PC-3 (cell line): ENCODE measurements at regions not wholly inside any gene's neighbourhood (a gene's known extent, or its start where the extent isn't known, plus 50 kb on each side); places are given as distances from the start of the nearest gene placed in this dataset.

ENCODE experiments used
- ATAC-seq: fragments of 200-7000 bp; cut with Tn5 transposase; 2 replicates; pipeline ENCODE4 v1.9.1; 2020; ENCODE audit warnings: mild to moderate bottlenecking, moderate library complexity
- BruUV-seq: library from RNA; stranded (reverse); fragments of 400-500 nt; replicated peaks from 2 replicates; lab custom pipeline; 2021; lab: Mats Ljungman, UMichigan
- CTCF ChIA-PET: fragments of 300-600 bp; sonication (Branson Sonifier 250); formaldehyde crosslinking; loops from one replicate; lab custom pipeline; 2022; ENCODE audit warnings: antibody characterized with exemption; lab: Charles Lee
- POLR2A ChIA-PET: fragments of 300-600 bp; sonication (Branson Sonifier 250); formaldehyde crosslinking; loops from one replicate; lab custom pipeline; 2022; ENCODE audit warnings: antibody characterized with exemption; ENCODE audit not compliant: unreplicated experiment; lab: Charles Lee
- DNase-seq: peaks from one replicate; pipeline ENCODE4 v3.0.0-alpha.2; 2015
- H2AFZ ChIP-seq: fragments of 300-600 bp; sonication (generic); 2 replicates; pipeline ENCODE4 v1.6.0; 2016; ENCODE audit warnings: antibody characterized with exemption, low read length
- H3F3A ChIP-seq: fragments of 300-600 bp; sonication (generic); one replicate; pipeline ENCODE4 v1.6.0; 2017; ENCODE audit warnings: antibody characterized with exemption, low read length, control low read depth, mild to moderate bottlenecking; ENCODE audit not compliant: unreplicated experiment
- H3K27ac ChIP-seq: fragments of 300-600 bp; sonication (generic); 2 replicates; pipeline ENCODE4 v1.5.1; 2016; ENCODE audit warnings: mild to moderate bottlenecking, low read length
- H3K27me3 ChIP-seq: fragments of 300-600 bp; sonication (generic); 2 replicates; pipeline ENCODE4 v1.6.1; 2016; ENCODE audit warnings: low read length, mixed read lengths
- H3K36me3 ChIP-seq: fragments of 300-600 bp; sonication (generic); 2 replicates; pipeline ENCODE4 v1.6.1; 2016; ENCODE audit warnings: low read depth, mixed run types, low read length, mixed read lengths
- H3K4me1 ChIP-seq: fragments of 300-600 bp; sonication (generic); 2 replicates; pipeline ENCODE4 v1.5.1; 2016; ENCODE audit warnings: low read length; ENCODE audit not compliant: insufficient read depth
- H3K4me2 ChIP-seq: fragments of 300-600 bp; sonication (generic); 2 replicates; pipeline ENCODE4 v1.6.0; 2016; ENCODE audit warnings: low read length
- H3K4me3 ChIP-seq: fragments of 300-600 bp; sonication (generic); 2 replicates; pipeline ENCODE4 v1.5.1; 2016; ENCODE audit warnings: mild to moderate bottlenecking, low read length, mixed read lengths
- H3K79me2 ChIP-seq: fragments of 300-600 bp; sonication (generic); 2 replicates; pipeline ENCODE4 v1.6.1; 2017; ENCODE audit warnings: low read length, mixed read lengths
- H3K9ac ChIP-seq: fragments of 300-600 bp; sonication (generic); 2 replicates; pipeline ENCODE4 v1.6.0; 2016; ENCODE audit warnings: mild to moderate bottlenecking, low read length
- H3K9me2 ChIP-seq: fragments of 300-600 bp; sonication (generic); replicated peaks from 2 replicates; pipeline ENCODE4 v1.6.1; 2016; ENCODE audit warnings: mixed run types, low read length, mixed read lengths
- H3K9me3 ChIP-seq: fragments of 300-600 bp; sonication (generic); 2 replicates; pipeline ENCODE4 v1.6.1; 2016; ENCODE audit warnings: low read length, mixed read lengths
- H4K20me1 ChIP-seq: fragments of 300-600 bp; sonication (generic); 2 replicates; pipeline ENCODE4 v1.6.1; 2016; ENCODE audit warnings: low read length, mixed read lengths
- EZH2 ChIP-seq: fragments of 300-600 bp; sonication (generic); IDR thresholded peaks from one replicate; pipeline ENCODE4 v1.6.1; 2017; ENCODE audit warnings: antibody characterized with exemption, mild to moderate bottlenecking, low read length; ENCODE audit not compliant: unreplicated experiment
- EZH2phosphoT487 ChIP-seq: fragments of 300-600 bp; sonication (generic); IDR thresholded peaks from 2 replicates; pipeline ENCODE4 v1.6.1; 2018; ENCODE audit warnings: mild to moderate bottlenecking, antibody characterized with exemption, low read length, borderline replicate concordance
- intact Hi-C: fragments of 100-400 bp; cut with micrococcal nuclease; formaldehyde crosslinking; loops from 2 replicates; pipeline ENCODE4 v1.9.0; 2023
- TF ChIP-seq, protein P1 (sequence below): fragments of 300-600 bp; sonication (generic); conservative IDR thresholded peaks from 2 replicates; pipeline ENCODE4 v1.5.1; 2017; ENCODE audit warnings: antibody characterized with exemption, low read depth, mild to moderate bottlenecking, low read length

DNA sequence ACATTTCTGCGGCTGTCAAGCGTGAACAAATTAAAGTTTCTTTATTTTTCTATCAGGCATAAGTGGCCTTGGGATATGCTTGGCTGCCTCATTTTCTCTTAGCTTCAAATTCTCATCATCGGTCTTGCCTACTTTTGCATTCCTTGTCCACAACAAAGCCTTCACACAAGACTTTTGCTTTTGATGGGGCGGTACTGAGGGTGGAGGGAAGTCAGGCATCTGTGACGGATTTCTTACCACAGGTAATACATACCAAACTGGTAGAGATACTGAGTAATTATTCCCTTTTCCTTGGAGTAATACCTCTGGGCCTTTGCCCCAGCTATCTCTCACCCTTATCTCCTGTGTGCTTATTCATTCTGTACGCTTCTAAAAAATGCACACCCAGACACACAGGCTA is 468.3 kb upstream of the RGPD4 start:
- Histone ChIP-seq H2AFZ (no peak overlapping the region), H3K79me2 (no peaks in the 10 kb centered on the region), H3K4me2 (no peak overlapping the region), H3K9me2 (no peaks in the 10 kb centered on the region), H3K9ac (no peak overlapping the region), H3F3A (no peaks in the 10 kb centered on the region), H3K27ac (no peak overlapping the region), H3K4me1 (no peaks in the 10 kb centered on the region), H3K36me3 (no peaks in the 10 kb centered on the region), H3K27me3 (peaks cover 77% of the 10 kb centered on the region), H4K20me1 (no peaks in the 10 kb centered on the region), H3K9me3 (no peaks in the 10 kb centered on the region), H3K4me3 (no peak overlapping the region)
- POLR2A ChIA-PET = no interaction called here
- no TSS peak for BruUV-seq
- no peak for TF ChIP-seq EZH2
- no peak for TF ChIP-seq EZH2phosphoT487
- TF ChIP-seq, protein P1, sequence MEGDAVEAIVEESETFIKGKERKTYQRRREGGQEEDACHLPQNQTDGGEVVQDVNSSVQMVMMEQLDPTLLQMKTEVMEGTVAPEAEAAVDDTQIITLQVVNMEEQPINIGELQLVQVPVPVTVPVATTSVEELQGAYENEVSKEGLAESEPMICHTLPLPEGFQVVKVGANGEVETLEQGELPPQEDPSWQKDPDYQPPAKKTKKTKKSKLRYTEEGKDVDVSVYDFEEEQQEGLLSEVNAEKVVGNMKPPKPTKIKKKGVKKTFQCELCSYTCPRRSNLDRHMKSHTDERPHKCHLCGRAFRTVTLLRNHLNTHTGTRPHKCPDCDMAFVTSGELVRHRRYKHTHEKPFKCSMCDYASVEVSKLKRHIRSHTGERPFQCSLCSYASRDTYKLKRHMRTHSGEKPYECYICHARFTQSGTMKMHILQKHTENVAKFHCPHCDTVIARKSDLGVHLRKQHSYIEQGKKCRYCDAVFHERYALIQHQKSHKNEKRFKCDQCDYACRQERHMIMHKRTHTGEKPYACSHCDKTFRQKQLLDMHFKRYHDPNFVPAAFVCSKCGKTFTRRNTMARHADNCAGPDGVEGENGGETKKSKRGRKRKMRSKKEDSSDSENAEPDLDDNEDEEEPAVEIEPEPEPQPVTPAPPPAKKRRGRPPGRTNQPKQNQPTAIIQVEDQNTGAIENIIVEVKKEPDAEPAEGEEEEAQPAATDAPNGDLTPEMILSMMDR = no peak
- CTCF ChIA-PET = no interaction called here
- no peak for ATAC-seq
- intact Hi-C loops = no loop called here
- no peak for DNase-seq

GRCh38 chr2:107359021-107359420 is 467.7 kb upstream of the RGPD4 start:
- H4K20me1 ChIP-seq = no peaks in the 10 kb centered on the region
- no peak overlapping the region for H3K4me3 ChIP-seq
- no peaks in the 10 kb centered on the region for H3K79me2 ChIP-seq
- H3K9ac ChIP-seq = no peak overlapping the region
- DNase-seq (no peak), ATAC-seq (no peak)
- no peaks in the 10 kb centered on the region for H3K4me1 ChIP-seq
- ChIA-PET POLR2A (no interaction called here), CTCF (no interaction called here)
- no peaks in the 10 kb centered on the region for H3K9me3 ChIP-seq
- TF ChIP-seq EZH2 (no peak), EZH2phosphoT487 (no peak)
- TF ChIP-seq, protein P1 = no peak
- H3K4me2 ChIP-seq = no peak overlapping the region
- intact Hi-C loops = no loop called here
- H3K27ac ChIP-seq = no peak overlapping the region
- H3F3A ChIP-seq = no peaks in the 10 kb centered on the region
- peaks cover 81% of the 10 kb centered on the region for H3K27me3 ChIP-seq
- H3K9me2 ChIP-seq = no peaks in the 10 kb centered on the region
- no TSS peak for BruUV-seq
- H3K36me3 ChIP-seq = no peaks in the 10 kb centered on the region
- no peak overlapping the region for H2AFZ ChIP-seq

DNA sequence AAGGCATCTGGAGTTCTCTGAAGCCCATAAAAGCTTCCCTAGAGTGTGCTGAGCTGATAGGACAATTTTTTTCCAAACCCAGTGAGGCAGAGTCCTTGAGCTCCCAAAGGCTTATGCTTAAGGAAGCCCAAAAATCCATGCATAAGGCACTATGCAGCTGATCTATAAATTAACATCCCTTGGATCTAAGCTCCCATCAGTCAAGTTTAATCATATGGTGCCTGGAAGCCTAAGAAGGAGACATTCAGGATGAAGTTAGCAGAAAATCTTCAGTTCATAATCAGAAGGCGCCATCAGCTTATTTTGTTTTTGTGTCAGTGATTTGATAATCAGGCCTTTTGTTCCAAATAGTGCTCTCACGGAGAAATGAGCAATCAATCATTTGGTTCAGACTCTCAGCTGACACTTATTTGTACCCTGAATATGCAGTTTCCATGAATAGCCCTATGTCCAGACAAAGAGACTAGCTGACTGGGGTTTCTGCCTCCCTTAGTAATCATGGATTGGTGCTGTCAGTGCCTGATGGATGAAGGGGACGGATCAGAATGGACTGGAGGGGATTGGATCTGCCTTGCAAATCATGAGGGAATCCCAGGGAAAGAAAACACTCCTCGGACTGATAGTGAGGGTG is 464.8 kb upstream of the RGPD4 start:
- Histone ChIP-seq H3K27me3 (peaks cover 64% of the 10 kb centered on the region), H3K27ac (no peak overlapping the region), H3F3A (no peaks in the 10 kb centered on the region), H3K4me1 (no peaks in the 10 kb centered on the region), H3K4me3 (no peak overlapping the region), H3K9me3 (no peaks in the 10 kb centered on the region), H3K9ac (no peak overlapping the region), H4K20me1 (no peaks in the 10 kb centered on the region), H3K36me3 (no peaks in the 10 kb centered on the region), H2AFZ (no peak overlapping the region), H3K4me2 (no peak overlapping the region), H3K79me2 (no peaks in the 10 kb centered on the region), H3K9me2 (no peaks in the 10 kb centered on the region)
- ChIA-PET POLR2A (no interaction called here), CTCF (no interaction called here)
- no peak for TF ChIP-seq EZH2phosphoT487
- BruUV-seq = no TSS peak
- ATAC-seq (no peak), DNase-seq (no peak)
- intact Hi-C loops = no loop called here
